ENCODE measurements at regions not wholly inside any gene's neighbourhood (a gene's known extent, or its start where the extent isn't known, plus 50 kb on each side); places are given as distances from the start of the nearest gene placed in this dataset.

DNA sequence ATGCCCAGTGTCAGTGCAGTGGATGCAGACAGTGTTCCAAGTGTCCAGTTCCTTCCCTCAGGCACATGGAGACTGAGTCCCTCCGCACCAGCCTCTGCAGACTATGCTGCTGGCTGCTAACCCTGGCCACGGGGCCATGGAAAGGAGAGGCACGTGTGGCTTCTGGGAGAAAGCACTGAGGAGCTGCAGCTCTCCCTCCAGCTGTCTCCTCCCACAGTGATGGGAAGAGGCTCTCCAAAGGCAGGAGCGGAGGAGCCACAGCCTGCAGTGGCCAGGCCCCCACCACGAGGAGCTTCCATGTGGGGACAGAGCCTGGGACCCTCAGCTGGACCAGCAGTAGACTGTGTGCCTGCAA is 141.1 kb downstream of the NDUFA10 start:
- TF ChIP-seq, protein P1, sequence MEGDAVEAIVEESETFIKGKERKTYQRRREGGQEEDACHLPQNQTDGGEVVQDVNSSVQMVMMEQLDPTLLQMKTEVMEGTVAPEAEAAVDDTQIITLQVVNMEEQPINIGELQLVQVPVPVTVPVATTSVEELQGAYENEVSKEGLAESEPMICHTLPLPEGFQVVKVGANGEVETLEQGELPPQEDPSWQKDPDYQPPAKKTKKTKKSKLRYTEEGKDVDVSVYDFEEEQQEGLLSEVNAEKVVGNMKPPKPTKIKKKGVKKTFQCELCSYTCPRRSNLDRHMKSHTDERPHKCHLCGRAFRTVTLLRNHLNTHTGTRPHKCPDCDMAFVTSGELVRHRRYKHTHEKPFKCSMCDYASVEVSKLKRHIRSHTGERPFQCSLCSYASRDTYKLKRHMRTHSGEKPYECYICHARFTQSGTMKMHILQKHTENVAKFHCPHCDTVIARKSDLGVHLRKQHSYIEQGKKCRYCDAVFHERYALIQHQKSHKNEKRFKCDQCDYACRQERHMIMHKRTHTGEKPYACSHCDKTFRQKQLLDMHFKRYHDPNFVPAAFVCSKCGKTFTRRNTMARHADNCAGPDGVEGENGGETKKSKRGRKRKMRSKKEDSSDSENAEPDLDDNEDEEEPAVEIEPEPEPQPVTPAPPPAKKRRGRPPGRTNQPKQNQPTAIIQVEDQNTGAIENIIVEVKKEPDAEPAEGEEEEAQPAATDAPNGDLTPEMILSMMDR (IDR thresholded peaks at IDR 0.05) = no peak
- TF ChIP-seq POLR2A (IDR thresholded peaks at IDR 0.05) = no peak
